ENCODE measurements at regions not wholly inside any gene's neighbourhood (a gene's known extent, or its start where the extent isn't known, plus 50 kb on each side); places are given as distances from the start of the nearest gene placed in this dataset.

DNA sequence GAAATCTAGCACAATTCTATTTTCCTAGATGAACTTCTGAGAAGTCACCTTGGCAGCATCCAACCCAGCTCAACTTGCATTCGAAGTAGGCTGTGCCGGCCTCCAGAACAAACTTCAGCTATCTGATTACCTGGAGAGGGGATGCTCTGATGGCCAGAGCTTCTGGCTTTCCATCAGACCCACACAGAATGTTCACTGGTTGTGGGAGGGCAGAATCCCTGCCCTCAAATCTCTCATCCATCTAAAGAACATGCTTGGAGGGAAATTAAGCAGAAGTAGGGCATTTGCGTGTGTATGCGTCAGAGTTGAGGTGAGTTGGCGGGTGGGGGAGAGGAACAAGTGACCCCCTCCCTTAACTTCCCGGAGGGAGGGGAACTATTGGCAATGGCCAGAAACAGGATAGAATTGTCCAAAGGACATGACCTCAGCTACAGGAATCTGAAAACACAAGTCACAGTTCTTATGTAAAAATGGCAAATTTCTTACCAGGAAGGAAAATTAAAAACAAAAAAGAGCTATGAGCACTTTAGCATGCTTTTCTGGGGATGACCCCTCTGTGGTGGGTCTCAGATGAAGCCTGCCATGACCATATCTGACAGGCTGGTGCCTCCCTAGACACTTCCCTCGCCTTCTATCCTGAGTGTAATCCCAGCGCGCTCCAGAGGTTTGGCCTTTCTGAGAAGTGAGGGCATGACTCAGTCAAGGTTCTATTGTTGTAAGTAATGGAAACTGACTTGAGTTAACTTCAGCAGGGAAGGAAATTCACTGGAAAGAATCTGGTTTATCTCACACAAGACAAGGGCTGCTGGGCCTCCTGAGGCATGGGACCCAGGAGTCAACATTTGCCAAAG is 278.8 kb downstream of the RPS24 start:
- no peaks in the 10 kb centered on the region for H3K27me3 ChIP-seq (ENCODE audit: insufficient read depth, insufficient read length)
- no peak for TF ChIP-seq SUZ12 (IDR thresholded peaks at IDR 0.05; ENCODE audit: extremely low read depth, insufficient read depth, insufficient read length)
- TF ChIP-seq ZNF274 (IDR thresholded peaks at IDR 0.05; ENCODE audit: low read depth, low read length) = no peak
- no peak for TF ChIP-seq YY1 (IDR thresholded peaks at IDR 0.05; ENCODE audit: insufficient read depth, insufficient read length)
- DNase-seq (ENCODE audit: low read depth, low spot score) = no peak
- no peak overlapping the region for H3K9ac ChIP-seq (ENCODE audit: insufficient read length, low read depth)
- no peaks in the 10 kb centered on the region; the same call in 1 of the 2 replicates for H3K9me3 ChIP-seq (ENCODE audit: insufficient read depth, low read length)
- peaks cover 8% of the 10 kb centered on the region for H3K4me1 ChIP-seq (ENCODE audit: insufficient read depth, insufficient read length)
- H3K4me3 ChIP-seq (ENCODE audit: insufficient read length, low read depth) = no peak overlapping the region
- H3K36me3 ChIP-seq (ENCODE audit: insufficient read depth, insufficient read length, low read length) = no peaks in the 10 kb centered on the region

- H3K9me3 ChIP-seq (ENCODE audit: insufficient read depth, low read length) = no peaks in the 10 kb centered on the region; the same call in 1 of the 2 replicates
- no peak for DNase-seq (ENCODE audit: low read depth, low spot score)
- no peak for TF ChIP-seq SUZ12 (IDR thresholded peaks at IDR 0.05; ENCODE audit: extremely low read depth, insufficient read depth, insufficient read length)
- no peak for TF ChIP-seq ZNF274 (IDR thresholded peaks at IDR 0.05; ENCODE audit: low read depth, low read length)
- no peak for TF ChIP-seq YY1 (IDR thresholded peaks at IDR 0.05; ENCODE audit: insufficient read depth, insufficient read length)
- no peak overlapping the region for H3K9ac ChIP-seq (ENCODE audit: insufficient read length, low read depth)
- no peaks in the 10 kb centered on the region for H3K36me3 ChIP-seq (ENCODE audit: insufficient read depth, insufficient read length, low read length)
- no peaks in the 10 kb centered on the region for H3K27me3 ChIP-seq (ENCODE audit: insufficient read depth, insufficient read length)
- H3K4me3 ChIP-seq (ENCODE audit: insufficient read length, low read depth) = no peak overlapping the region
- peaks cover 8% of the 10 kb centered on the region for H3K4me1 ChIP-seq (ENCODE audit: insufficient read depth, insufficient read length)
Observed at GRCh38 chr10:78313048-78313381, 279.4 kb downstream of the RPS24 start.

- no peaks in the 10 kb centered on the region for H3K36me3 ChIP-seq (ENCODE audit: insufficient read depth, insufficient read length, low read length)
- H3K9me3 ChIP-seq (ENCODE audit: insufficient read depth, low read length) = no peaks in the 10 kb centered on the region; the same call in 1 of the 2 replicates
- TF ChIP-seq YY1 (IDR thresholded peaks at IDR 0.05; ENCODE audit: insufficient read depth, insufficient read length) = no peak
- TF ChIP-seq ZNF274 (IDR thresholded peaks at IDR 0.05; ENCODE audit: low read depth, low read length) = no peak
- TF ChIP-seq SUZ12 (IDR thresholded peaks at IDR 0.05; ENCODE audit: extremely low read depth, insufficient read depth, insufficient read length) = no peak
- no peak overlapping the region for H3K4me3 ChIP-seq (ENCODE audit: insufficient read length, low read depth)
- H3K27me3 ChIP-seq (ENCODE audit: insufficient read depth, insufficient read length) = no peaks in the 10 kb centered on the region
- no peak overlapping the region for H3K9ac ChIP-seq (ENCODE audit: insufficient read length, low read depth)
- DNase-seq (ENCODE audit: low read depth, low spot score) = no peak
- peaks cover 8% of the 10 kb centered on the region for H3K4me1 ChIP-seq (ENCODE audit: insufficient read depth, insufficient read length)
Observed at GRCh38 chr10:78313636-78314035, 280.0 kb downstream of the RPS24 start.

- Histone ChIP-seq H3K4me3 (ENCODE audit: insufficient read length, low read depth) (no peak overlapping the region), H3K36me3 (ENCODE audit: insufficient read depth, insufficient read length, low read length) (no peaks in the 10 kb centered on the region), H3K27me3 (ENCODE audit: insufficient read depth, insufficient read length) (no peaks in the 10 kb centered on the region), H3K9ac (ENCODE audit: insufficient read length, low read depth) (no peak overlapping the region), H3K9me3 (ENCODE audit: insufficient read depth, low read length) (no peaks in the 10 kb centered on the region; the same call in 1 of the 2 replicates), H3K4me1 (ENCODE audit: insufficient read depth, insufficient read length) (peaks cover 8% of the 10 kb centered on the region)
- no peak for TF ChIP-seq ZNF274 (IDR thresholded peaks at IDR 0.05; ENCODE audit: low read depth, low read length)
- TF ChIP-seq YY1 (IDR thresholded peaks at IDR 0.05; ENCODE audit: insufficient read depth, insufficient read length) = no peak
- TF ChIP-seq SUZ12 (IDR thresholded peaks at IDR 0.05; ENCODE audit: extremely low read depth, insufficient read depth, insufficient read length) = no peak
- DNase-seq (ENCODE audit: low read depth, low spot score) = no peak
Observed at GRCh38 chr10:78314651-78315050, 281.0 kb downstream of the RPS24 start.

DNA sequence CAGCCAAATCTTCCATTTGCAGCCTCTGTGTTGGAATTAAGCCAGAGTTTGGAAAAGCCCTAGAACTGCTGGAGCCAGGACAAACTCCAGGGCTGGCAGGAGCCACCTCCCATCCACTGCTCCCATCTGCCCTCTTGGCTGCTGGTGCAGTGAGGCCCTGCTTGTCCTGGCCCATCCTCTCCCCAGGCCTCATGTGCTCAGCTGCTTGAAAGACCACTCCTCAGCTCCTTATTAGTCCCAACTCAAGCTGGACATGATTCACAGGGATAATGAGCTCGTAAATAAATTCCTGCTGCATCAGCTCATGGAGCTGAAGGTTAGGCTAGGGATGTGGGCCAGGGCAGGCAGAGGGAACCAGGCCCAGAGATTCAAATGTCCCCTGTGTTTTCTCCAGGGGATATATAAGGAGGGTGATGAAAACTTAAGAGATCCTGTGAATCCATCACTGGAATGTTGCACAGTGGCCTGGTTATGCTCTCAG is 282.8 kb downstream of the RPS24 start:
- H3K9me3 ChIP-seq (ENCODE audit: insufficient read depth, low read length) = no peaks in the 10 kb centered on the region; the same call in 1 of the 2 replicates
- H3K4me3 ChIP-seq (ENCODE audit: insufficient read length, low read depth) = no peak overlapping the region
- no peaks in the 10 kb centered on the region for H3K36me3 ChIP-seq (ENCODE audit: insufficient read depth, insufficient read length, low read length)
- peaks cover 4% of the 10 kb centered on the region for H3K4me1 ChIP-seq (ENCODE audit: insufficient read depth, insufficient read length)
- no peaks in the 10 kb centered on the region for H3K27me3 ChIP-seq (ENCODE audit: insufficient read depth, insufficient read length)
- no peak for DNase-seq (ENCODE audit: low read depth, low spot score)
- no peak for TF ChIP-seq YY1 (IDR thresholded peaks at IDR 0.05; ENCODE audit: insufficient read depth, insufficient read length)
- TF ChIP-seq SUZ12 (IDR thresholded peaks at IDR 0.05; ENCODE audit: extremely low read depth, insufficient read depth, insufficient read length) = no peak
- TF ChIP-seq ZNF274 (IDR thresholded peaks at IDR 0.05; ENCODE audit: low read depth, low read length) = no peak
- H3K9ac ChIP-seq (ENCODE audit: insufficient read length, low read depth) = no peak overlapping the region

DNA sequence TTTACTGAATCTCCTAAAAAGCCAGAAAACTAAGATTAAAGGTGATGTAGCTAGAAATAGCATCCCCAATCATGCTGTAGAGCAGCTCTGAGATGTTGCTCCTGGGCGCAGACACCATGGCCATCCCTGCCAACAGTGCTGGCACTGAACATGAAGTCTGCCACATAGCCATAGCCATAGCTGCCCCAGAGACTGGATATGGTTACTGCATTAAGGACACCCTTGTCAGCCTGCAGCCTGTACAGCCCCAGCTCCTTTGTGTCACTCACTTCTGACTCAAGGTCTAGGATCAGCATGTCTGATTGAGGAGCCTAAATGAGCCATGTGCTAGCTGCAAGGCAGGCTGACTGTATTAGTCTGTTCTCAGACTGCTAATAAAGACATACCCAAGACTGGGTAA is 284.6 kb downstream of the RPS24 start:
- Histone ChIP-seq H3K4me1 (ENCODE audit: insufficient read depth, insufficient read length) (no peaks in the 10 kb centered on the region), H3K27me3 (ENCODE audit: insufficient read depth, insufficient read length) (no peaks in the 10 kb centered on the region), H3K36me3 (ENCODE audit: insufficient read depth, insufficient read length, low read length) (no peaks in the 10 kb centered on the region), H3K9ac (ENCODE audit: insufficient read length, low read depth) (no peak overlapping the region), H3K9me3 (ENCODE audit: insufficient read depth, low read length) (no peaks in the 10 kb centered on the region; the same call in 1 of the 2 replicates), H3K4me3 (ENCODE audit: insufficient read length, low read depth) (no peak overlapping the region)
- TF ChIP-seq SUZ12 (IDR thresholded peaks at IDR 0.05; ENCODE audit: extremely low read depth, insufficient read depth, insufficient read length) (no peak), YY1 (IDR thresholded peaks at IDR 0.05; ENCODE audit: insufficient read depth, insufficient read length) (no peak), ZNF274 (IDR thresholded peaks at IDR 0.05; ENCODE audit: low read depth, low read length) (no peak)
- no peak for DNase-seq (ENCODE audit: low read depth, low spot score)

DNA sequence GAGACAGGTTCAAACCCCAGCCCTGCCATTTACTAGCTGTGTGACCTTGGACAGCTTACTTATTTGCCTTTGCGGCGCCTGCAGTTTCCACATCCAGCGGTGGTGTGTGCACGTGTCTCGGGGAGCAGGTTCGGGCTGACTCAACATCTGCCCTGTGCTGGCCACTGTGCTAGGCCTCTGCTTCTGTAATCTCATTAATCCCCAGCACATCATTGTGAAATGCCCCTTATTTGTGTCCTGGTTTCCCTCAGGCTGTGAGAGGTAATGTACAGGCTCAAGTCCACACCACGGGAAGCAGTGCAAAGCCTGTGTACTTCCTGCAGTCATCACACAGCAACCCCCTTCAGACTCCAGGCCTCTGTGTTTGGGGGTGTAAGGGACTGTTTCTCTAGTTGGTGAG is 285.7 kb downstream of the RPS24 start:
- no peak for DNase-seq (ENCODE audit: low read depth, low spot score)
- H3K9me3 ChIP-seq (ENCODE audit: insufficient read depth, low read length) = no peaks in the 10 kb centered on the region; the same call in 1 of the 2 replicates
- no peaks in the 10 kb centered on the region for H3K36me3 ChIP-seq (ENCODE audit: insufficient read depth, insufficient read length, low read length)
- no peaks in the 10 kb centered on the region for H3K27me3 ChIP-seq (ENCODE audit: insufficient read depth, insufficient read length)
- no peak overlapping the region for H3K9ac ChIP-seq (ENCODE audit: insufficient read length, low read depth)
- H3K4me1 ChIP-seq (ENCODE audit: insufficient read depth, insufficient read length) = no peaks in the 10 kb centered on the region
- no peak for TF ChIP-seq YY1 (IDR thresholded peaks at IDR 0.05; ENCODE audit: insufficient read depth, insufficient read length)
- TF ChIP-seq SUZ12 (IDR thresholded peaks at IDR 0.05; ENCODE audit: extremely low read depth, insufficient read depth, insufficient read length) = no peak
- no peak for TF ChIP-seq ZNF274 (IDR thresholded peaks at IDR 0.05; ENCODE audit: low read depth, low read length)
- H3K4me3 ChIP-seq (ENCODE audit: insufficient read length, low read depth) = no peak overlapping the region
